ENCODE measurements at regions not wholly inside any gene's neighbourhood (a gene's known extent, or its start where the extent isn't known, plus 50 kb on each side); places are given as distances from the start of the nearest gene placed in this dataset.

DNA sequence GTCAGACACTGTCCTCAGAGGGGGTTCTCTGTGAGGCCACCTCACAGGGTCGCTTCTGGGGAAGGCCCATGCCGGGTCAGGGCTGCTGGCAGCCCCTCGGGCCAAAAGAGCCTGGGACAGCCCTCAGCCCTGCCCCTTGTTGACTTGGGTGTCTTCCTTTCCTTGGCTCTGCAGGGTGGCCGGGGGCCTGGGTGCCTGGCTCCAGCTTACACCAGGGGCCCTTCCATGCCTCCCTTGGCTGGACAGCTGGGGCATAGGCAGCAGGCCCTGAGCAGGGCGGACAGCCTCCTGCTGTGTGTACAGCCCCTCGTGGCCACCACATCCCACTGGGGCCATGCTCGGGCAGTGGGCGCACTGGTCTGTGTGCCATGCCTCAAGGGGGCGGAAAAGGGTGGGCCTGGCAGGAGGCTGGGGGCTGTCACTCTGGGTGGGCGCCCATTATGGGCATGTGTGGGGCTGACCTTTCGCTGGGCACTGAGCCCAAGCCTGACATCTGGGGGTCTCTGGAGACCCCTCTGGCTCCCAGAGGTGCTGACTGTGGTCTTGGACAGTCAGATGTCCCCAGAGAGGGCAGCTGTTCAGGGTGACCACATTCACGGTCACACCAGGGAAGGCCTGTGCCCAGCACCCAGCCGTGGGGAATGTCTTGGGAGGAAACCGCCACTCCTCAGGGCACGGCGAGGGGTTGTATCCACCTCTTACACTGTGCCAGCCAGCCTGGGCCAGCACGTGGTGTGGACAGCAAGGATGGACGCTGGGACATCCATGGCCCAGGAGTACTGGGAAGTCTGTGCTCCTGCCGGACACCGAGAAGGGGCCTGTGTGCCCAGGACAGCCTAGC lies 313.3 kb downstream of the TMEM121 start:
- in situ Hi-C loops (cut with MboI; ENCODE audit: low sequenced_read_pairs) = no loop called here

DNA sequence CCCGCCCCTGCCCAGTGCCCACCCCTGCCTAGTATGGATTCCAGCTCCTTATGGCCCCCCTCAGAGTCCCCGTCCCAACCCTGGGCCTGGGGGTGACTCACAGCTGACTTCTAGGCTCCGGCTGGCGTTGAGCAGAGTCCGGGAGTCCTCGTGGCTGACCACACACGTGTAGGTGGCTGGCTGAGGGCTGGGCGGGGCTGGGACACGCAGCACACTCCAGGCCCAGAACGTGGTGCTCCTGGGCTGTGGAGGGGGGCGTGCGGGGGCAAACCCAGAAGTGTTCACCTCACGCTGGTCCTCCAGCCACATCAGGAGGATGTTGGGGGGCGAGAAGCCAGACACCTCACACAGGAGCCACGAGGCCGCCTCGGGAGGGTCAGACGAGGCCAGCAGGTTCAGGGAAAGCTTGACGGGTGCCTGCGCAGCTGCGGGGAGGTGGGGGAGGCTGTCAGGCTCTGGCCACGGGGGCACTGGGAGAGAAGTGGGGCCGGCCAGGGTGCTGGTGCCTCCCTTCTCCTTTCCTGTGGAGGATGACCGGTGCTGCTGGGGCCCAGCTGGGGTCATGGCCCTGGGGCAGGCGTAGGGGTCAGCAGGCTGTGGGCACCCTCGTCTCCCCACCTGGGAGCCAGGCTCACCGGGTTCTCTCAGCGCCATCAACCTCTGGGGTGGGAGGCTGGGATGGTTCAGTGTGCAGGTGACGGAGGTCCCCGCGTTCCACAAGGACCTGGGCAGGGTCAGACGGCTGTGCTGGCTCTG lies 314.1 kb downstream of the TMEM121 start:
- in situ Hi-C loops (cut with MboI; ENCODE audit: low sequenced_read_pairs) = no loop called here

DNA sequence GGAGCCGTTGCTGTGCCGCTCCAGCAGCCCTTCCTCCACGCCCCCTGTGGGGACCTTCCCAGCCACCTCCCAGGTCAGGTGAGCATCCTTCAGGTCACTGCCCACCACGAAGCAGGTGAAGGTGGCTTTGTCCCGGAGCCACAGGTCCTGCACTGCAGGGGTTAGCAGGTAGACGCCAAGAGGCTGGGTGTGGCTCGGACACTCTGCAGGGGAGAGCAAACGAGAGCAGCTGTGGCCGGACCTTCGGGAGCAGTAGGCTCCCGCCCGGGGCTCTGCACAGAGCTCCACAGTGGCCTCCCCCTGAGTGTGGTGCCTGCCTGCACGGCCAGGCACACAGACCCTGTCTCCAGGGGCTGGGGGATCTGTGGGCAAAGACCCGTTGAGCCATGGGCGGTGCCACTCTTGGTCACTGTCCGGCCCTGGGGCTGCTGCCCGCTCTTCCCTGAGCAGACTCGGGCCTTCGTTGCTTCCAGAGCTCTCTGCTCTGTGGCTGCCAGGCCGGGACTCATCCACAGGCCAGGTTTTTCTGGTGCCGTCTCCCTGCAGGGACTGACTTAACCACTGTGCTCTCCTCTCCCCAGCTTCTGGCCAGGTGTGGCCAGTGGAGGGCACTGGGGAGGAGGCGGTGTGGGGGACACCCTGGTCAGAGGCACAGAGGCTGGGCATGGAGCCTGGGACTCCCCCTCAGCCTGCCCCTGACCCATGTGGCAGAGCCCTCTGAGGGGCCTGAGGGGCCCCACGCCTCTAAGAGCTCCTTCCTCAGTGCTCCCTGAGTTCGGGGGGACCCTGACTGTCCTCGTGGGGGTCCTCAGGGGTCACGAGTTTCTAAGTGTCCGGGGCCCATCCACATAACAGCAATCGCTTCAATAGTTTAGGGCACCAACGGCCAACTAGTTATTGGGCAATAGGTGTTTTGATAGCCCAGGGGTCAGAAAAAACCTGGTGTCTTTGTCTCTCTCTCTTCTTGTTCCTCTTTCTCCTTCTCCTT lies 314.9 kb downstream of the TMEM121 start:
- in situ Hi-C loops (cut with MboI; ENCODE audit: low sequenced_read_pairs) = no loop called here

DNA sequence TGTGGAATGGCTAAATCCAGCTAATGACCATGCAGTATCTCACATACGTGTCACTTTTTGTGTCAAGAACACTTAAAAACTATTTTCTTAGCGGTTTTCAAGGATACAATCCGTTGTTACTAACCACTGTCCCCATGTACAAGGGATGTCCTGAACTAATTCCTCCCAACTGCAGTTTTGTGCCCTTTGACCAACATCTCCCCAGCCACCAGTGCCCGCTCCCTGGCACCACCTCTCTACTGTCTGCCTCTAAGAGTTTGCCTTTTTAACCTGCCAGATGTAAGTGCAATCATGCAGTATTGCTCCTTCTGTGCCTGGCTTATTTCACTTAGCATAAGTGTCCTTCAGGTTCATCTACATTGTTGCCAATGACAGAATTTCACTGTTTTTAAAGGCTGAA lies 315.7 kb downstream of the TMEM121 start:
- in situ Hi-C loops (cut with MboI; ENCODE audit: low sequenced_read_pairs) = no loop called here

DNA sequence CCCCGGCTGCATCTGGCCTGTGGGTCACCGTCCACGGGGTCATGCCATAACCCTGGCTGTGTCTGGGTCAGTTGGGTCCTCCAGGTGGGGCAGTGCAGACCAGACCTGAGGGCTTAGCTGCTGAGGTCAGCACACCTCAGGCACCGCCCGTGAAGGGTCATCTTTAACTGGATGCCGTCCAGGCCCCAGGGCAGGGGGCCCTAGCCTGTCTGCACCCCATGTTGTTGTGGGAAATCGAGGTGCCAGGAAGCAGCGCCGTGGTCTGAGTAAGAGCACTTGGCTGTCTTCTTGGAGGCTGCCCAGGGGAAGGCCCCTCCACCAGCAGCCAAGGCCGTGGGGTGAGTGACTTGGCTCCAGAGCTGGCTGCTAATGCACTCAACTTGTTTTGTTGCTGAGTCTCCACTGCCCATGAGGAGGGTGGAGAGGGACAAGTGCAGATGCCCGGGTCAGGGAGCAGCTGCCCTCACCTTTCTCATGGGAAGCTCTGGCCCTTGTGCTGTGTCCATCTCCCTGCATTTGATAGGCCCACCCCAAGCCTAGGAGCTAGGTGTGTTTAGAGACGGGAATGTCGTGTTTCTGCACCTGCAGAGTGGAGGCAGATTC lies 317.2 kb downstream of the TMEM121 start:
- in situ Hi-C loops (cut with MboI; ENCODE audit: low sequenced_read_pairs) = no loop called here

DNA sequence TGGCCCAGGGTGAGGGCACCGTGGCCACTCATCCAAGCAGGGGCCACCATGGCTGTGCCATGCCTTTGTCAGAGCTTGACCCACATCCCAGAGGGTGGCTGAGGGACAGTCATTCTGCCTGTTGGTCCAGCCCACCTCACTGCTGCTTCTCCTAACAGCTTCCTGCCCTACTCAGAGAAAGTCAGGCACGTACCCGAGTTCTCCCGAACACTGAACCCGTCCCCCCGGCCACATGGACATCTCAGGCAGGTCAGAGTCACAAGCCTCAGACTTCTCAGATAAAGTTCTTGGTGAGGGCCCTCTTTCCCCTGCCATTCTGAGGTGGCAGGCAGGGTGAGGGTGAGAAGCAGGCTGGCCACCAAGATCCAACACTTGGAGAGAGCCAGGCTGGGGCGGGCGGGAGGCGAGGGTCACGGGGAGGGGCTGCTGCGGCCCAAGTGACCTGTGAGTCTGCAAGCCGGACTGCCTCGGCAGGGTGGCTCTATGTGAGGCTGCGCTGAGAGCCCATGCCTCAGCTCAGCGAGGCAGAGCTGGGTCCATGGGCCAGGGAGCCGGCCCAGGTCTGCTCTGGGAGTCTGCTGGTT lies 317.8 kb downstream of the TMEM121 start:
- in situ Hi-C loops (cut with MboI; ENCODE audit: low sequenced_read_pairs) = no loop called here

DNA sequence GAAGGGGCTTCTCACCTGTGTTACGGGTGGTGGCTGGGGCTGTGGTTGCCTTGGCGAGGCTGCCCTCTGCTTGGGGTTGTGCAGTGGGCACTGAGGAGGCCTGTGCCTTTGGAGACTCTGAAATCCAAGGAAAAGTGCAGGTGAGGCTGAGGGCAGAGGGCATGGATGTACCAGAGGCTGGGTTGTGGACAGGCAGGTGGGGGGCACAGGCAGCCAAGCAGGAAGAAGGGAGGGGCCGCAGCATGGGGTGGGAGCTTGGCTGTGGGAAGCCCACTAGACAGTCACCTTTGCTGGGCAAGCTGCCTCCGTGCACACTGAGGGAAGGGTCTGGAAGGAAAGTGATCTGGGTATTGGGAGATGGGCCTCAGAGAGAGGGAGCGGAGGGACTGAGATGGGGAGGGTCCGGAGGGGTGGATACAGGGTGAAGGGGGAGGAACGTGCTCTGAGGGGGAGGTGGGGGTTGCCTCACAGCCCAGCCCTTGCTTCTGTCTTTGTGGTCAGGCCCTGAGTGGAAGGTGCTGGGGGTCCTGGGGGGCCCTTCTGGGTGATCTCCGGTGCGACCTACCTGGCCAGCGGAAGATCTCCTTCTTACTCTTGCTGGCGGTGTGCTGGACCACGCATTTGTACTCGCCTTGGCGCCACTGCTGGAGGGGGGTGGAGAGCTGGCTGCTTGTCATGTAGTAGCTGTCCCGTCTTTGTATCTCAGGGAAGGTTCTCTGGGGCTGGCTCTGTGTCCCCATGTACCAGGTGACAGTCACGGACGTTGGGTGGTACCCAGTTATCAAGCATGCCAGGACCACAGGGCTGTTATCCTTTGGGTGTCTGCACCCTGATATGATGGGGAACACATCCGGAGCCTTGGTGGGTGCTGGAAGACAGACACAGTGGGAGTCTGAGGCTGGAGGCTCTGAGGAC lies 318.7 kb downstream of the TMEM121 start:
- in situ Hi-C loops (cut with MboI; ENCODE audit: low sequenced_read_pairs) = no loop called here

DNA sequence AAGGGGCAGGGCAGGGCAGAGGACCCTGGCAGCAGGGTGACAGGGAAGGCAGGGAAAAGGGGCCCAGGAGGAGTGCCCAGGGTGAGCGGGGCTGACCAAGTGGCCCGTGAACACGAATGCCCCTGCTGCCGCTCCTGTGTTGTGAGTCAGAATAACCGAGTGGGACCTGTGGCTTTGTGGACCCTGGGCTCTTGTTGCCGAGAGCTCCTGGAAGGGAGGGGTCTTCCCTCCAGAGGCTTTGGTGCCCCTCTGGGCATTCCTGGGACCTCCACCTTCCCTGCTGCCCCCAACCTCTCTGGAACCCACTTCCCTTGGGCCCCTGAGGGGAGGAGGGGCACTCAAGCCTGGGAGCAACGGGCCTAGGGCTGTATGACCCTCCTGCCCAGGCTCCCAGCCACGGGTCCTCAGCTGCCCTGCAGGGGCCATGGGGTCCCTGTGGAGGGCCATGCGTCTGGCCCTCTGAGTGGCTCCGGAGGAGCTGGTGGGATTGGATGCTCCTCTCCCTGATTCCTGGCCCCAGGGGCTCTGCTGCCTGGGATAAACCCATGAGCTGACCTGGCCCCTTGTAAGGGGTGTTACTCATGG lies 319.4 kb downstream of the TMEM121 start:
- in situ Hi-C loops (cut with MboI; ENCODE audit: low sequenced_read_pairs) = no loop called here

DNA sequence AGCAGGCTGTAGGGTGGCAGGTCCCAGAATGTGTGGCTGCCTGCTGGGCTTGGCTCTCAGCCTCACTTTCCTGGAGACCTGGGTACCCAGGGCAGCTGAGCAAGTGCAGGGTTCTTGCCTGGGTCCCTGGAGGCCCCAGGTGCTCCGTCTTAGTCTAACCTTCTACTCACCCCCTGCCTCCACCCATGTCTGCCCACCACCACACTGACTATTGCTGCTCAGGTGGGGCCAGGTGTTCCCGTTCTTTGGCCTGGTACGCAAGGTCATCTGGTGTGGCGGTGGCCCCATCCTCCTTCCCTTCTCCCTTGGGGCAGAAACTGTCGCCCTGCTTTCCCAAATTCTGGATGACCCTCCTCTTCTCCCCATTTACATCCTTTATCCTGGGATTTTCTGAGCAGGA lies 319.9 kb downstream of the TMEM121 start:
- in situ Hi-C loops (cut with MboI; ENCODE audit: low sequenced_read_pairs) = no loop called here

DNA sequence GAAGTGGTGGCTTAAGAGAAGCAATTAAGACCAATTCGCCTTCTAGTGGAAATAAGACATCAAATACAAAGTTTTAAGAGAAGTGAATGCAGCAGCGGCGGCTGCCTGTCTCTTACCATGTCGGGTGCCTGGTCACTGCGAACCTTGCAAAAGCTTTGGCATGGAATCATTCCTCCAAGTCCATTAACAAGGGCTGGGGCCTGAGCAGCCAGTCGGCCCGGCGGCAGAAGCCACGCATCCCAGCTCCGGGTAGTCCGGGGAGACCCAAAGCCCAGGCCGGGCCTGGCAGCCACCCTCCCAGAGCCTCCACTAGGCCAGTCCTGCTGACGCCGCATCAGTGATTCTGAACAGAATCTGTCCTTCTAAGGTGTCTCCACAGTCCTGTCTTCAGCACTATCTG lies 321.0 kb downstream of the TMEM121 start:
- in situ Hi-C loops (cut with MboI; ENCODE audit: low sequenced_read_pairs) = no loop called here

DNA sequence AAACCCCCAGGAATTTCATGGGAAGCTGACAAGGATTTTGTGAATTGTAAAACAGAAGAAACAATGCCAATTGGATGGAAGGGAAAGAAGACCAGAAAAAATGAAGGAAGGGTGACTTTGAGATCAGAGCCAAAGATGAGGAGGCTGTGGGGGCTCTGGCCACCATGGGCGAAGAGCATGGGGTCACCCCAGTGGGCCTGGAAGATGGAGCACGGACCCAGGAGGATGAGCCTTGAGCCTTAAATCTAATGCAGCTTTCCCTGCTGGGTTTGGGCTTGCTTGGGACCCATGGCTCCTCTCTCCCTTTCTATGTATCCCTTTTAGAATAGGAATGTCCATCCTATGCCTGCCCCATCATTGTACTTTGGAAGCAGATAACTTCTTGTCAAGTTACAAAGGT lies 322.2 kb downstream of the TMEM121 start:
- in situ Hi-C loops (cut with MboI; ENCODE audit: low sequenced_read_pairs) = no loop called here

DNA sequence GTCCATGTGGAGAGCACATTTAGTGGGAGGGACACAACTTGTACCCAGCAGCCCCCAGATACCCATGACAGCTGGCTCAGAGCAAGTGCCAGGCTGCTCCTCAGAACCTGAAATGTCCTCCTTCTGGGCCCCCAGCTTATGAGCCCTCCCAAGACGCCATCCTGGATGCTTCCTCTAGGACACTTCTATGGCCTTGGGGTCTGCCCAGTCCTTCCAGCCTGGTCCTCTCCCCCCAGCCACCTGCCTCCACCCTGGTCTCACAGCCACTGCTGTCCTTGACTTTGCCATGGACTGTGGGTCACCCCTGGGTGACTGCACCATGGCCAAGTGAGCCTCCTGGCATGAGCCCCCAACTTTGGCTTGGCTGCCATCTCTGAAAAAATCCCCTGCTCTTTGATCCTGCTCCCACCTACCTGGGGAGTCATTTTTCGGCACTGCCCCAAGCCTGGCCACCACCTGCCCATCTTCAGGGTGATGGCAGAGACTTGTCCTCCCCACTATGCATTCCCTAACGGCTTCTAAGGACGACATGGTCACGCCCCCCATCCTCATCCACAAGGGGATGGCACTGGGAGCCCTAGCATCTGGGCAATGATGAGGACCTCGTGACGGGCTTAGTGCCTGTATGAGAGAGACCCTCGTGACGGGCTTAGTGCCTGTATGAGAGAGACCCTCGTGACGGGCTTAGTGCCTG lies 323.7 kb downstream of the TMEM121 start:
- in situ Hi-C loops (cut with MboI; ENCODE audit: low sequenced_read_pairs) = no loop called here

DNA sequence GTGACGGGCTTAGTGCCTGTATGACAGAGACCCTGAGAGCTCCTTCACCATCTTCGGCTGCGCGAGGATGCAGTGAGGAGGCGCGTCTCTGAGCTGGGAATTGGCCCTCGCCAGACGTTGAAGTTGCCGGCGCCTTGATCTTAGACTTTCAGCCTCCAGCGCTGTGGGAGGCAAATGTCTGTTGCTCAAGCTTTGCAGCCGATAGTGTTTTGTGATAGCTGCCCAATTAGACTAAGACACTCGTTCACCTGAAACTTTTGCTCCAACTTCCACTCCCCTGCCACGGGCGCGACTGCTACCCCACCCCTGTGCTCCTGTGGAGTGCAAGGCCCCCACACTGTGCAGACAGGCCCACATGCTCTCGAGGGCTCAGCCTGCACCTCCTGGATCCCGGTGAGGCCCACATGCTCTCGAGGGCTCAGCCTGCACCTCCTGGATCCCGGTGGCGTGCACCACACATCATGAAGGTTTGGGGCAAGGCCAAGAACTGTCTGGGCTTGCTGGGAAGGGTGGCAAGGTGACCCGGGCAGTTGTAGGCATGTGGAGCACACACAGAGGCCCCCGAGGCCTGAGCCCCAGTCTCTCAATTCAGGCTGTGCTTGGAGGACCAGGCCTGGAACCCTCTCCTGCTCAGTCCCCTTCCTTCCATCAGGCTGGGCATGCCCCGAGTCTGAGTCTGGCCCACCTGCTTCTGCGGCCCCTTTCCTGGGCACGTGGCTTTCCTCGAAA lies 324.6 kb downstream of the TMEM121 start:
- in situ Hi-C loops (cut with MboI; ENCODE audit: low sequenced_read_pairs) = no loop called here

DNA sequence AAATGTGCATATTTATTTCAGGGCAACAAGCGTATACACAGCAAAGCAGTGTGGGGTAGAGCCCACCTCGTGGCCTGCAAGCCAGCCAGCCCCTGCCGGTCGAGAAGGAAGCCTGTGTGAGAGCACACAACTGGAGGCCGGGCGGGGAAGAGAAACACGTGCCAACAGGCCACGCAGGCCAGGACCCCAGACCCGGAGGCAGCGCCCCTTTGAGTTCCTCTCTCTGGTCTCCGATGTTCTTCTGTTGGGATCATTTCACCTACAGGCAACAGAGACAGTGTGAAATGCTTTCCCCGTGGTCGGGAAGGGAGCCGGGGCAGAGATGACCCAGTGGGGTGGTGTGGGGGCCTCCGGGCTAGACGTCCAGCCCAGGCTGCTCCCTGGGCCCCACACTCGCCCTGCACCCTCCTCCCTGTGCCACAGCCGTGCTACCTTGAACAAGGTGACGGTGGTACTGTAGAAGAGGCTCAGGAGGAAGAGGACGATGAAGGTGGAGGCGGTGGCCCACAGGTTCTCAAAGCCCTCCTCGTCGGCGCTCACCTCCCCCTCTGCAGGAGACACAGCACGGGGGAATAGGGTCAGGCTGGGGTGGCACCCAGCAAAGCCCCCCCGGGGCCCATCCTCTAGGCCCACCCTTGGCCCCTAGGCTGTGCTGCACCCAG lies 325.5 kb downstream of the TMEM121 start:
- in situ Hi-C loops (cut with MboI; ENCODE audit: low sequenced_read_pairs) = no loop called here

DNA sequence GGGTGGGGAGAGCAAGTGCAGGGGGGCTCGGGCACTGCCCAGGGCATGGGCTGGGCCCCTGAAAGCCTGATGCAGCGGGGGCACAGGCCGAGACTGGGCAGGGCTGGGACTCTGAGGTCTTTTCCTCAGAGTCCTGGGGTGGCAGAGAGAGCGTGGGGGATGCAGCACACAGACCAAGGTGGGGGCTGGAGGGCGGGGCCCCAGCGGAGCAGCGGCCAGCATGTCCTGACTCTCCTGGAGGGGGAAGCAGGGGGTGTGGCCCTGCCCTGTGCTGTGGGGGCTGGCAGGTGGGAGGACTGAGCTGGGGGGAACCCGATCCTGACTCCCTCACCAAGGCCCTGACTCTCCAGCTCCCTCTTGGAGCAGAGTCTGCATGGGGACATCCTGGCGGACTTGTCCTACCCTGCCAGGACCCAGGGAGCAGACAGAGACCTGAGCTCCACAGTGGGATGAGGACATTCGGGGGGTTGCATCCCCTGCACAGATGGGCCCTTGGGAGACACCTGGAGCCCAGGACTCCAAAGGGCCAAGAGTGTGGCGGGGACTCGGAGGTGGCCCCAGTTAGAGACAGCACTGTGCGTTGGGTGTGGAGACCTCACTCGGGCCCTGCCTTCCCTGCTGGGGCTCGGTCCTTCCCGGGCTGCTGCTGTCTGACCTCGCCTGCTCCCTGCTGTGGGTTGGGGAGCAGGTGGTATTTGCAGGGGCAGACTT lies 326.1 kb downstream of the TMEM121 start:
- in situ Hi-C loops (cut with MboI; ENCODE audit: low sequenced_read_pairs) = no loop called here

DNA sequence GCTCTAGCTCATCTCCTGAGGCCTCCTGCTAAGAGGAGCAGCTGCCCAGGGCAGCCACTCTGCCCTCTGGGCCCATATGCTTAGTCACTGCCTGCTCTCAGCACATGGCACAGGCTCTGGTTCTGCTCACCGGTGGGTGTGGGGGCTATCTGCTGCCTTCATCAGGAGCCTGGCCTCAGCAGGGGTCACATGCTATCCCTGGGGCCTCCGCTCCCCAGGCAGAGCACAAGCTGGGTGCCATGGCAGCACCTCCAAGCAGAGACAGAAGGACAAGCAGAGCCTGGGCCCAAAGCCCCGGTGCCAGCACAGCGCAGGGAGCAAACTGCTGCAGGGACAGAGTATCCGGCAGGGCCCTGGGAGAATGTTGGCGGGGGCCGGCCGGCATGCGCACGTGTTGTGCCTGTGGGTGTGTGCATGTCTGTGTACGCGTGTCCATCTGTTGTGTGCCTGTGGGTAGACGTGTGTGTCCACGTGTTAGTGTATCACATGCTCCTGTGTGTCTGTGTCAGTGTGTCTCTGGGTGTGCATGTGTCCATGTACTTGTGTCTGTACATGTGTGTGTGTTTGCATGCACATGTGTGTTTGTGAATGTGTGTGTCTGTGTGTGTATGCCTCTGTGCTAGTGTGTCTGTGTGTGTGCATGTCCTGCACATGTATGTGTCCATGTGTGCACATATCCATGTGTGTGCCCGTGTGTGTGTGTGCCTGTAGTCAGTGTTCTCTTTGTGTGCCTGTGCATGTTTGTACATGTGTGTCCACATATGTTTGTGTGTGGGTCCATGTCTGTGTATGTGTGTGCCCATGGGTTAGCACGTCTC lies 326.9 kb downstream of the TMEM121 start:
- in situ Hi-C loops (cut with MboI; ENCODE audit: low sequenced_read_pairs) = no loop called here

Measured in HL-60/S4 (cell line).